Osteocyte (in vitro differentiated cells): ENCODE measurements at regions not wholly inside any gene's neighbourhood (a gene's known extent, or its start where the extent isn't known, plus 50 kb on each side); places are given as distances from the start of the nearest gene placed in this dataset.

Experiments
- DNase-seq: peaks from one replicate; pipeline ENCODE4 v3.0.0; 2021; ENCODE audit warnings: mixed read lengths; ENCODE audit not compliant: unreplicated experiment; ENCODE audit errors: extremely low spot score
- H3K27ac Mint-ChIP-seq: one replicate; pipeline ENCODE4 v1.8.0; 2021; ENCODE audit warnings: mild to moderate bottlenecking, mixed read lengths; ENCODE audit not compliant: unreplicated experiment
- H3K27me3 Mint-ChIP-seq: one replicate; pipeline ENCODE4 v1.8.0; 2021; ENCODE audit warnings: mixed read lengths; ENCODE audit not compliant: unreplicated experiment
- H3K36me3 Mint-ChIP-seq: one replicate; pipeline ENCODE4 v1.8.0; 2021; ENCODE audit warnings: mixed read lengths; ENCODE audit not compliant: unreplicated experiment
- H3K4me1 Mint-ChIP-seq: one replicate; pipeline ENCODE4 v1.8.0; 2021; ENCODE audit warnings: mixed read lengths; ENCODE audit not compliant: unreplicated experiment
- H3K4me3 Mint-ChIP-seq: one replicate; pipeline ENCODE4 v1.8.0; 2021; ENCODE audit warnings: mild to moderate bottlenecking, moderate library complexity, mixed read lengths; ENCODE audit not compliant: unreplicated experiment
- H3K9me3 Mint-ChIP-seq: one replicate; pipeline ENCODE4 v1.8.0; 2021; ENCODE audit warnings: mixed read lengths; ENCODE audit not compliant: unreplicated experiment
- CTCF ChIP-seq: fragments of 200-600 bp; sonication (generic); IDR thresholded peaks from 2 replicates; pipeline ENCODE4 v1.5.0; 2021; ENCODE audit warnings: antibody characterized with exemption, mild to moderate bottlenecking, moderate library complexity

GRCh38 chr9:81874931-81875330, 53.3 kb upstream of the SPATA31D4 start:
- Mint-ChIP-seq H3K27me3 (no peaks in the 10 kb centered on the region), H3K4me3 (no peak overlapping the region), H3K4me1 (peaks cover 18% of the 10 kb centered on the region), H3K9me3 (no peaks in the 10 kb centered on the region), H3K36me3 (no peaks in the 10 kb centered on the region), H3K27ac (peak overlapping the region; percentile 71)
- no peak for TF ChIP-seq CTCF
- DNase-seq, result no peak

GRCh38 chr9:81877047-81877446, 51.2 kb upstream of the SPATA31D4 start:
- Mint-ChIP-seq H3K4me1 (peaks cover 14% of the 10 kb centered on the region), H3K9me3 (no peaks in the 10 kb centered on the region), H3K27ac (no peak overlapping the region), H3K4me3 (no peak overlapping the region), H3K27me3 (no peaks in the 10 kb centered on the region), H3K36me3 (no peaks in the 10 kb centered on the region)
- no peak for TF ChIP-seq CTCF
- DNase-seq, result no peak
